Loucy (cell line): ENCODE measurements at regions not wholly inside any gene's neighbourhood (a gene's known extent, or its start where the extent isn't known, plus 50 kb on each side); places are given as distances from the start of the nearest gene placed in this dataset.
"Not testable (repeated sequence)": the region's sequence is repeated elsewhere in the genome, so short reads cannot be mapped to it uniquely, and the experiment has no call there.

Experiments
- H2AFZ ChIP-seq: fragments of 200-600 bp; sonication (generic); 2 replicates; pipeline ENCODE4 v1.6.0; 2016; ENCODE audit warnings: antibody characterized with exemption, mild to moderate bottlenecking, low read length, moderate library complexity
- H3F3A ChIP-seq: fragments of 200-600 bp; 2 replicates; pipeline ENCODE4 v1.6.0; 2016; ENCODE audit warnings: antibody characterized with exemption, low read depth, mild to moderate bottlenecking
- H3K27me3 ChIP-seq: fragments of 200-600 bp; sonication (generic); 2 replicates; pipeline ENCODE4 v1.6.1; 2014; ENCODE audit warnings: low read length, mild to moderate bottlenecking; ENCODE audit not compliant: insufficient read depth, poor library complexity, severe bottlenecking
- H3K36me3 ChIP-seq: fragments of 200-600 bp; sonication (generic); 2 replicates; pipeline ENCODE4 v1.6.1; 2016; ENCODE audit warnings: low read length; ENCODE audit not compliant: insufficient read depth
- H3K4me1 ChIP-seq: fragments of 200-600 bp; sonication (generic); 2 replicates; pipeline ENCODE4 v1.5.1; 2014; ENCODE audit warnings: low read length, mild to moderate bottlenecking; ENCODE audit not compliant: insufficient read depth, poor library complexity, severe bottlenecking
- H3K4me2 ChIP-seq: fragments of 200-600 bp; sonication (generic); 2 replicates; pipeline ENCODE4 v1.6.0; 2014; ENCODE audit warnings: antibody characterized with exemption, low read length, low read depth, mild to moderate bottlenecking; ENCODE audit not compliant: poor library complexity, severe bottlenecking
- H3K4me3 ChIP-seq: fragments of 200-600 bp; sonication (generic); 2 replicates; pipeline ENCODE4 v1.5.1; 2014; ENCODE audit warnings: low read length, mild to moderate bottlenecking, mixed read lengths; ENCODE audit not compliant: poor library complexity, severe bottlenecking
- H3K79me2 ChIP-seq: fragments of 200-600 bp; sonication (generic); 2 replicates; pipeline ENCODE4 v1.6.1; 2014; ENCODE audit warnings: low read length; ENCODE audit not compliant: insufficient read depth
- H3K9ac ChIP-seq: fragments of 200-600 bp; sonication (generic); 2 replicates; pipeline ENCODE4 v1.6.0; 2014; ENCODE audit warnings: mild to moderate bottlenecking, low read depth, low read length, moderate library complexity; ENCODE audit not compliant: poor library complexity, severe bottlenecking
- H3K9me2 ChIP-seq: fragments of 200-600 bp; sonication (generic); replicated peaks from 2 replicates; pipeline ENCODE4 v1.6.1; 2016; ENCODE audit warnings: low read depth, low read length, mixed read lengths
- H3K9me3 ChIP-seq: fragments of 200-600 bp; sonication (generic); 2 replicates; pipeline ENCODE4 v1.6.1; 2014; ENCODE audit warnings: mild to moderate bottlenecking, antibody characterized with exemption, low read length, low read depth; ENCODE audit not compliant: insufficient read depth
- H4K20me1 ChIP-seq: fragments of 200-600 bp; sonication (generic); 2 replicates; pipeline ENCODE4 v1.6.0; 2014; ENCODE audit warnings: antibody characterized with exemption, low read length, mild to moderate bottlenecking; ENCODE audit not compliant: insufficient read depth, poor library complexity, severe bottlenecking
- EZH2phosphoT487 ChIP-seq: fragments of 200-600 bp; IDR thresholded peaks from 2 replicates; pipeline ENCODE4 v1.6.1; 2018; ENCODE audit warnings: antibody characterized with exemption, mild to moderate bottlenecking, moderate library complexity, borderline replicate concordance
- TF ChIP-seq, protein P1 (sequence below): fragments of 200-600 bp; sonication (generic); conservative IDR thresholded peaks from 2 replicates; pipeline ENCODE4 v1.5.1; 2014; ENCODE audit warnings: mild to moderate bottlenecking, antibody characterized with exemption, low read length

- H3K79me2 ChIP-seq: no peaks in the 10 kb centered on the region
- no peak overlapping the region for H3K4me2 ChIP-seq
- H3K36me3 ChIP-seq: no peaks in the 10 kb centered on the region
- no peaks in the 10 kb centered on the region for H3K9me2 ChIP-seq
- no peaks in the 10 kb centered on the region for H4K20me1 ChIP-seq
- H2AFZ ChIP-seq: no peak overlapping the region
- no peak overlapping the region for H3K4me3 ChIP-seq
- H3F3A ChIP-seq: no peaks in the 10 kb centered on the region
- peaks cover 4% of the 10 kb centered on the region for H3K4me1 ChIP-seq
- no peaks in the 10 kb centered on the region for H3K27me3 ChIP-seq
- no peaks in the 10 kb centered on the region for H3K9me3 ChIP-seq
- TF ChIP-seq, protein P1, sequence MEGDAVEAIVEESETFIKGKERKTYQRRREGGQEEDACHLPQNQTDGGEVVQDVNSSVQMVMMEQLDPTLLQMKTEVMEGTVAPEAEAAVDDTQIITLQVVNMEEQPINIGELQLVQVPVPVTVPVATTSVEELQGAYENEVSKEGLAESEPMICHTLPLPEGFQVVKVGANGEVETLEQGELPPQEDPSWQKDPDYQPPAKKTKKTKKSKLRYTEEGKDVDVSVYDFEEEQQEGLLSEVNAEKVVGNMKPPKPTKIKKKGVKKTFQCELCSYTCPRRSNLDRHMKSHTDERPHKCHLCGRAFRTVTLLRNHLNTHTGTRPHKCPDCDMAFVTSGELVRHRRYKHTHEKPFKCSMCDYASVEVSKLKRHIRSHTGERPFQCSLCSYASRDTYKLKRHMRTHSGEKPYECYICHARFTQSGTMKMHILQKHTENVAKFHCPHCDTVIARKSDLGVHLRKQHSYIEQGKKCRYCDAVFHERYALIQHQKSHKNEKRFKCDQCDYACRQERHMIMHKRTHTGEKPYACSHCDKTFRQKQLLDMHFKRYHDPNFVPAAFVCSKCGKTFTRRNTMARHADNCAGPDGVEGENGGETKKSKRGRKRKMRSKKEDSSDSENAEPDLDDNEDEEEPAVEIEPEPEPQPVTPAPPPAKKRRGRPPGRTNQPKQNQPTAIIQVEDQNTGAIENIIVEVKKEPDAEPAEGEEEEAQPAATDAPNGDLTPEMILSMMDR: no peak
- no peak for TF ChIP-seq EZH2phosphoT487
- no peak overlapping the region for H3K9ac ChIP-seq
These were observed 293.3 kb downstream of the ZIC1 start for GRCh38 chr3:147702509-147702908.

GRCh38 chr3:147705651-147706051 lies 296.5 kb downstream of the ZIC1 start:
- no peak for TF ChIP-seq EZH2phosphoT487
- TF ChIP-seq, protein P1: no peak
- no peaks in the 10 kb centered on the region for H3K9me3 ChIP-seq
- peak overlapping the region; percentile 15; the same call in 1 of the 2 replicates for H2AFZ ChIP-seq
- H4K20me1 ChIP-seq: no peaks in the 10 kb centered on the region
- H3K79me2 ChIP-seq: no peaks in the 10 kb centered on the region
- H3K4me3 ChIP-seq: no peak overlapping the region
- H3K4me2 ChIP-seq: no peak overlapping the region
- H3K36me3 ChIP-seq: no peaks in the 10 kb centered on the region
- H3K9me2 ChIP-seq: no peaks in the 10 kb centered on the region
- no peaks in the 10 kb centered on the region for H3K4me1 ChIP-seq
- no peaks in the 10 kb centered on the region for H3K27me3 ChIP-seq
- H3F3A ChIP-seq: no peaks in the 10 kb centered on the region
- no peak overlapping the region for H3K9ac ChIP-seq

DNA sequence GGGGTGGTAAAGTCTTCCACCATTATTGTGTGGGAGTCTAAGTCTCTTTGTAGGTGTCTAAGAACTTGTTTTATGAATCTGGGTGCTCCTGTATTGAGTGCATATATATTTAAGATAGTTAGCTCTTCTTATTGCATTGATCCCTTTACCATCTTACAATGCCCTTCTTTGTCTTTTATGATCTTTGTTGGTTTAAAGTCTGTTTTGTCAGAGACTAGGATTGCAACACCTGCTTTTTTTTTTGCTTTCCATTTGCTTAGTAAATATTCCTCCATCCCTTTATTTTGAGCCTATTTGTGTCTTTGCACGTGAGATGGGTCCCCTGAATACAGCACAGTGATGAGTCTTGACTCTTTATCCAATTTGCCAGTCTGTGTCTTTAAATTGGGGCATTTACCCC lies 301.6 kb downstream of the ZIC1 start:
- H4K20me1 ChIP-seq, H3K79me2 ChIP-seq, H3K27me3 ChIP-seq, H3K9me2 ChIP-seq, H3F3A ChIP-seq, H2AFZ ChIP-seq, H3K36me3 ChIP-seq, H3K4me3 ChIP-seq, H3K4me2 ChIP-seq, H3K9ac ChIP-seq, H3K9me3 ChIP-seq: not testable (repeated sequence)
- peaks cover 18% of the 10 kb centered on the region for H3K4me1 ChIP-seq

DNA sequence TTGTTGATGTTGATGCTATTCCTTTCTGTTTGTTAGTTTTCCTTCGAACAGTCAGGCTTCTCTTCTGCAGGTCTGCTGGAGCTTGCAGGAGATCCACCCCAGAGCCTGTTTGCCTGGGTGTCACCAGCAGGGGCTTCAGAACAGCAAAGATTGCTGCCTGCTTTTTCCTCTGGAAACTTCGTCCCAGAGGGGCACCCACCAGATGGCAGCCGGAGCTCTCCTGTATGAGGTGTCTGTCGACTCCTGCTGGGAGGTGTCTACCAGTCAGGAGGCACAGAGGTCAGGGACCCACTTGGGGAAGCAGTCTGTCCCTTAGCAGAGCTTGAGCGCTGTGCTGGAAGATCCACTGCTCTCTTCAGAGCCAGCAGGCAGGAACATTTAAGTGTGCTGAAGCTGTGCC lies 303.2 kb downstream of the ZIC1 start:
- H3K9ac ChIP-seq: no peak overlapping the region
- H3K4me2 ChIP-seq: no peak overlapping the region
- no peak overlapping the region for H3K4me3 ChIP-seq
- no peaks in the 10 kb centered on the region for H3K27me3 ChIP-seq
- H3F3A ChIP-seq: no peaks in the 10 kb centered on the region
- H3K9me2 ChIP-seq: no peaks in the 10 kb centered on the region
- H2AFZ ChIP-seq: peak overlapping the region; percentile 53; the same call in 1 of the 2 replicates
- TF ChIP-seq, protein P1: no peak; the same call in 1 of the 2 replicates
- TF ChIP-seq EZH2phosphoT487: no peak
- no peaks in the 10 kb centered on the region for H3K36me3 ChIP-seq
- H3K9me3 ChIP-seq: no peaks in the 10 kb centered on the region
- no peaks in the 10 kb centered on the region for H4K20me1 ChIP-seq
- H3K79me2 ChIP-seq: no peaks in the 10 kb centered on the region
- peaks cover 18% of the 10 kb centered on the region for H3K4me1 ChIP-seq

DNA sequence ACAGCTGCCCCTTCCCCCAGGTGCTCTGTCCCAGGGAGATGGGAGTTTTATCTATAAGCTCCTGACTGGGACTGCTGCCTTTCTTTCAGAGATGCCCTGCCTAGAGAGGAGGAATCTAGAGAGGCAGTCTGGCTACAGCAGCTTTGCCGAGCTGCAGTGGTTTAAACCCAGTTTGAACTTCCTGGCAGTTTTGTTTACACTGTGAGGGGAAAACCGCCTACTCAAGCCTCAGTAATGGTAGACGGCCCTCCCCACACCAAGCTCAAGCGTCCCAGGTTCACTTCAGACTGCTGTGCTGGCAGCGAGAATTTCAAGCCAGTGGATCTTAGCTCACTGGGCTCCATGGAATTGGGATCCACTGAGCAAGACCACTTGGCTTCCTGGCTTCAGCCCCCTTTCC lies 303.6 kb downstream of the ZIC1 start:
- not testable (repeated sequence) for H3K9me3 ChIP-seq, H3K27me3 ChIP-seq, H3K4me3 ChIP-seq, H3K9me2 ChIP-seq, H3K4me2 ChIP-seq, H4K20me1 ChIP-seq, H3K36me3 ChIP-seq, H3K9ac ChIP-seq, H3K79me2 ChIP-seq, H3F3A ChIP-seq
- Histone ChIP-seq H3K4me1 (peaks cover 18% of the 10 kb centered on the region), H2AFZ (peak overlapping the region; percentile 53)
